IMR-90 (cell line): ENCODE measurements at regions not wholly inside any gene's neighbourhood (a gene's known extent, or its start where the extent isn't known, plus 50 kb on each side); places are given as distances from the start of the nearest gene placed in this dataset.

ENCODE experiments used
- ATAC-seq: fragments of 200-7000 bp; cut with Tn5 transposase; 2 replicates; pipeline ENCODE4 v1.9.1; 2020; ENCODE audit warnings: low read depth, mild to moderate bottlenecking, moderate library complexity
- BruUV-seq: library from RNA; stranded (reverse); fragments of 400-500 nt; replicated peaks from 2 replicates; lab custom pipeline; 2021; lab: Mats Ljungman, UMichigan
- CTCF ChIA-PET: fragments of 300-600 bp; formaldehyde crosslinking; extraction: SDS; loops from one replicate; lab custom pipeline; 2021; ENCODE audit warnings: antibody characterized with exemption; lab: Yijun Ruan, JAX
- POLR2A ChIA-PET: fragments of 300-600 bp; sonication (Branson Sonifier 250); formaldehyde crosslinking; loops from one replicate; lab custom pipeline; 2022; ENCODE audit warnings: antibody characterized with exemption; ENCODE audit not compliant: unreplicated experiment; lab: Charles Lee
- DNase-seq: peaks from one replicate; pipeline ENCODE4 v3.0.0; 2013
- H2AFZ ChIP-seq: replicated peaks from 2 replicates; pipeline ENCODE3; 2013; ENCODE audit warnings: low read length, mild to moderate bottlenecking; ENCODE audit not compliant: poor library complexity
- H2AK5ac ChIP-seq: 2 replicates; pipeline ENCODE4 v1.6.1; 2013; ENCODE audit warnings: low read depth, low read length, inconsistent platforms
- H2AK9ac ChIP-seq: replicated peaks from 2 replicates; pipeline ENCODE3; 2013; ENCODE audit warnings: mild to moderate bottlenecking, low read depth, low read length, moderate library complexity; ENCODE audit not compliant: poor library complexity
- H2BK120ac ChIP-seq: 2 replicates; pipeline ENCODE4 v1.6.1; 2013; ENCODE audit warnings: low read depth, low read length, inconsistent platforms
- H2BK15ac ChIP-seq: 3 replicates; pipeline ENCODE4 v1.6.1; 2013; ENCODE audit warnings: low read depth, low read length, inconsistent platforms
- H2BK20ac ChIP-seq: 2 replicates; pipeline ENCODE4 v1.6.1; 2013; ENCODE audit warnings: low read depth, mild to moderate bottlenecking, inconsistent platforms, low read length, moderate library complexity
- H2BK5ac ChIP-seq: 2 replicates; pipeline ENCODE4 v1.6.1; 2013; ENCODE audit warnings: mild to moderate bottlenecking, low read depth, low read length, inconsistent platforms; ENCODE audit not compliant: poor library complexity, severe bottlenecking
- H3K14ac ChIP-seq: replicated peaks from 2 replicates; pipeline ENCODE4 v1.6.1; 2013; ENCODE audit warnings: low read depth, low read length, inconsistent platforms
- H3K18ac ChIP-seq: 2 replicates; pipeline ENCODE4 v1.6.1; 2013; ENCODE audit warnings: low read depth, low read length, control low read depth
- H3K23ac ChIP-seq: 2 replicates; pipeline ENCODE4 v1.6.1; 2013; ENCODE audit warnings: low read depth, low read length, inconsistent platforms
- H3K27ac ChIP-seq: 2 replicates; pipeline ENCODE4 v1.5.1; 2013; ENCODE audit warnings: mild to moderate bottlenecking, control low read depth, low read length; ENCODE audit not compliant: insufficient read depth
- H3K27me3 ChIP-seq: 2 replicates; pipeline ENCODE4 v1.6.1; 2013; ENCODE audit warnings: low read length; ENCODE audit not compliant: control insufficient read depth, insufficient read depth
- H3K36me3 ChIP-seq: 2 replicates; pipeline ENCODE4 v1.6.1; 2013; ENCODE audit warnings: low read length, mixed read lengths; ENCODE audit not compliant: control insufficient read depth, insufficient read depth
- H3K4ac ChIP-seq: 2 replicates; pipeline ENCODE4 v1.6.1; 2013; ENCODE audit warnings: low read depth, low read length, inconsistent platforms
- H3K4me1 ChIP-seq: 2 replicates; pipeline ENCODE4 v1.6.1; 2013; ENCODE audit warnings: low read length, mixed read lengths; ENCODE audit not compliant: control insufficient read depth, insufficient read depth
- H3K4me2 ChIP-seq: 2 replicates; pipeline ENCODE4 v1.6.1; 2013; ENCODE audit warnings: low read depth, mild to moderate bottlenecking, control low read depth, low read length, moderate library complexity
- H3K4me3 ChIP-seq: 2 replicates; pipeline ENCODE4 v1.5.1; 2013; ENCODE audit warnings: low read depth, mild to moderate bottlenecking, control low read depth, low read length, moderate library complexity; ENCODE audit not compliant: insufficient read depth
- H3K56ac ChIP-seq: 2 replicates; pipeline ENCODE4 v1.6.1; 2013; ENCODE audit warnings: low read length, inconsistent platforms; ENCODE audit not compliant: insufficient read depth; ENCODE audit errors: extremely low read depth
- H3K79me1 ChIP-seq, 2 experiments: 2 replicates each; pipeline ENCODE4 v1.6.1; 2013; ENCODE audit warnings: low read length in 2 of 2, inconsistent platforms in 1 of 2, low read depth in 1 of 2
- H3K9ac ChIP-seq: 2 replicates; pipeline ENCODE4 v1.6.1; 2013; ENCODE audit warnings: low read depth, low read length, control low read depth
- H3K9me1 ChIP-seq: 2 replicates; pipeline ENCODE4 v1.6.1; 2013; ENCODE audit warnings: low read length, inconsistent platforms; ENCODE audit not compliant: insufficient read depth
- H3K9me3 ChIP-seq: 2 replicates; pipeline ENCODE4 v1.6.1; 2013; ENCODE audit warnings: low read length; ENCODE audit not compliant: control insufficient read depth, insufficient read depth
- H4K20me1 ChIP-seq: 2 replicates; pipeline ENCODE4 v1.6.1; 2013; ENCODE audit warnings: low read length, inconsistent platforms; ENCODE audit not compliant: insufficient read depth
- H4K5ac ChIP-seq: 2 replicates; pipeline ENCODE4 v1.6.1; 2013; ENCODE audit warnings: mild to moderate bottlenecking, low read depth, low read length, control low read depth
- H4K8ac ChIP-seq, 2 experiments: 2 replicates each; pipeline ENCODE4 v1.6.1; 2013; ENCODE audit warnings: low read depth in 2 of 2, low read length in 2 of 2, control low read depth in 1 of 2, inconsistent platforms in 1 of 2
- H4K91ac ChIP-seq: 2 replicates; pipeline ENCODE4 v1.6.1; 2013; ENCODE audit warnings: low read depth, low read length, inconsistent platforms; ENCODE audit not compliant: insufficient read depth
- BHLHE40 ChIP-seq: fragments of 150-350 bp; IDR thresholded peaks from 2 replicates; pipeline ENCODE4 v1.6.1; 2016; ENCODE audit warnings: mild to moderate bottlenecking, low read depth, low read length
- MAFK ChIP-seq: IDR thresholded peaks from 2 replicates; pipeline ENCODE4 v1.6.1; 2012; ENCODE audit warnings: low read depth, low read length, improper control_type of control experiment
- RCOR1 ChIP-seq: IDR thresholded peaks from 2 replicates; pipeline ENCODE4 v1.6.1; 2012; ENCODE audit warnings: mild to moderate bottlenecking, low read length, improper control_type of control experiment; ENCODE audit not compliant: insufficient replicate concordance
- RFX5 ChIP-seq: IDR thresholded peaks from 2 replicates; pipeline ENCODE4 v1.8.0; 2012; ENCODE audit warnings: low read depth, mild to moderate bottlenecking, low read length, moderate library complexity
- WGBS, 2 experiments: methylation state at CpG; one replicate each; pipeline versions ENCODE4 v1.1.5 to v1.1.7; 2013; ENCODE audit warnings: missing lambda C conversion rate in 2 of 2; ENCODE audit not compliant: insufficient read length in 1 of 2; ENCODE audit errors: extremely low coverage in 2 of 2; 5-methylcytosine and 5-hydroxymethylcytosine counted together
- dilution Hi-C: fragments of 300-500 bp; cut with HindIII; formaldehyde crosslinking; loops from one replicate; pipeline ENCODE4 v1.14.3; 2018; ENCODE audit warnings: low sequenced_read_pairs; ENCODE audit not compliant: unreplicated experiment
- in situ Hi-C: fragments of 300-500 bp; cut with MboI; formaldehyde crosslinking; loops from 3 replicates; pipeline ENCODE4 v1.14.3; 2019; ENCODE audit warnings: low sequenced_read_pairs, inconsistent platforms, mixed read lengths
- intact Hi-C: fragments of 100-400 bp; cut with micrococcal nuclease; formaldehyde crosslinking; loops from 2 replicates; pipeline ENCODE4 v1.10.0; 2022

GRCh38 chr14:30016002-30016401 is 88.4 kb upstream of the PRKD1 start:
- in situ Hi-C loops = loop anchor here (25.0 kb wide), 1 partner anchor 1254 kb away; the partner anchor contains the start of gene FOXG1
- ChIA-PET CTCF (no interaction called here), POLR2A (no interaction called here)
- Histone ChIP-seq H3K4me3 (no peak overlapping the region), H4K8ac (no peak overlapping the region), H3K18ac (no peak overlapping the region), H2BK20ac (no peak overlapping the region), H2BK120ac (no peak overlapping the region), H3K9me1 (no peaks in the 10 kb centered on the region), H3K36me3 (no peaks in the 10 kb centered on the region), H3K27ac (no peak overlapping the region), H3K4me2 (no peak overlapping the region), H2AFZ (no peak overlapping the region), H3K14ac (no peak overlapping the region), H2BK15ac (no peak overlapping the region), H4K91ac (no peak overlapping the region), H3K9me3 (no peaks in the 10 kb centered on the region), H2BK5ac (no peak overlapping the region), H2AK5ac (no peak overlapping the region), H3K56ac (no peak overlapping the region), H3K79me1 (no peaks in the 10 kb centered on the region), H3K4ac (no peak overlapping the region), H3K9ac (no peak overlapping the region), H3K4me1 (no peaks in the 10 kb centered on the region; the same call in 1 of the 2 replicates), H4K20me1 (no peaks in the 10 kb centered on the region), H4K5ac (no peak overlapping the region), H2AK9ac (no peak overlapping the region), H3K23ac (no peak overlapping the region), H3K27me3 (no peaks in the 10 kb centered on the region)
- ATAC-seq (no peak), DNase-seq (no peak)
- no CpG with 5 or more reads among the region's 1 CpG for WGBS, 2 experiments
- no peak for TF ChIP-seq RCOR1
- TF ChIP-seq RFX5 = no peak
- no peak for TF ChIP-seq BHLHE40
- TF ChIP-seq MAFK = no peak
- intact Hi-C loops = no loop called here
- no TSS peak for BruUV-seq
- dilution Hi-C loops = no loop called here
